NOMO-1 (cell line): ENCODE measurements at regions not wholly inside any gene's neighbourhood (a gene's known extent, or its start where the extent isn't known, plus 50 kb on each side); places are given as distances from the start of the nearest gene placed in this dataset.

ENCODE experiments used
- DNase-seq, 2 experiments: peaks; one replicate each; lab custom pipeline; 2025; ENCODE audit not compliant: unreplicated experiment in 2 of 2; lab: John Stamatoyannopoulos, UW

DNA sequence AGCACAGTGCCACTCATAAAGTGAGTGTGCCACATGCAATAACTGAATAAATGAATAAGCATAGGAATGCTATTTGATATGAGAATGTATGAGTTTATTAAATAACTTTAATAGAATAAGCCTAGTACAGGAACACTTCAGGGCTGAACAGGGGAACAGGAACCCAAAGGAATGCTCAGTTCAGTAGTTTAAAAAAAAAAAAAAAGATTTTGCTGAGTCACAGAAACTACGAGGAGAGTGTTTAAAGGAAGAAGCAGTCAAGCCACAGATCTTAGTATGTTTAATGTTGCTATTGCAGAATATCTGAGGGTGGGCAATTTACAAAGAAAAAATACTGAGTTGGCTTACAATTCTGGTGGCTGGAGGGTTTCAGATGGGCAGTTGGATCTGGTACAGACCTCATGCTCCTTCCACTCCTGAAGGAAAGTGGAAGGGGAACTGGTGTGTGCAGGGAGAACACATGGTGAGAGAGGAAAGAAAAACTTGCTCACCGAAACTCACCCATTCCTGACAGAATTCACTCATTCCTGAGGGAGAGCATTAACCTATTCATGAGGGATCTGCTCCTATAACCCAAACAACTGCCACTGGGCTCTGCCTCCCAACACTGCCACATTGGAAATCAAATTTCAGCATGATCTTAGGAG lies 880.3 kb upstream of the MGAT4C start:
- peak in 1 of 2 experiments; percentile 28 for DNase-seq

DNA sequence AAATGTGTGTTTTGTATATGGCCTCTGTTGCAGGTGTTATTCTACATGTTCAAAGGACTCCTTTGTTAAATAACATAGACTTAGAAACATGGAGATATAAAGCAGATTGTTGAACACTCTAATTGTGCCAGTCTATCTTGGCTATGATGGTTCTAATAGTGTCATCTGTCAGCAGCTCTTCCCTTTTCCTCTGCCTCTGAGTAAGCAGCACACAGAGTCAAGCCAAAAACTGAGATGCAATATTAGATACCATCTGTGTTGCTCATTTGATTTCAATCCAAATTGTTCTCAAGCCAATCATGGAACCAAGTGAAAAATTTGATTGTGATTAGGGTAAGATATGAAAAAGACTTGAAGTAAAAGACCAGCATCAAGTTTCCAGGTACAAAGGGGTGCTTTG lies 871.1 kb upstream of the MGAT4C start:
- DNase-seq: no peak

DNA sequence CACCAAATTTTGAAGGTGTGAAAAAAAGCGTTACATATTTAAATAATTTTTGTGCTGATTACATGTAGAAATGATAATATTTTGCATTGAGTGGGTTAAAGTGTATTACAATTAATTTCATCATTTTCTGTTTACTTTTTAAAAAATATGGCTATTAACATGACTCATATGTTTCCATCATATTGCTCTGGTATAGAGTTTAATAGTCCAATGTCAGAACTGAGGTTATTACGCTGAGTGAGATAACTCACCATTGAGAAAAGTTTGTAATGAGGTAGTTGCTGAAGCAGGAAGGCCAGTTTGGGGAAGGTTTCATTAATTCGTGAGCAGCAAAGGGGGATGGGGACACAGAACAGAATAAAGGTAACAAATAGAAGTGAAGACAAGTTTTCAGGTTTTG lies 865.7 kb upstream of the MGAT4C start:
- DNase-seq: no peak

DNA sequence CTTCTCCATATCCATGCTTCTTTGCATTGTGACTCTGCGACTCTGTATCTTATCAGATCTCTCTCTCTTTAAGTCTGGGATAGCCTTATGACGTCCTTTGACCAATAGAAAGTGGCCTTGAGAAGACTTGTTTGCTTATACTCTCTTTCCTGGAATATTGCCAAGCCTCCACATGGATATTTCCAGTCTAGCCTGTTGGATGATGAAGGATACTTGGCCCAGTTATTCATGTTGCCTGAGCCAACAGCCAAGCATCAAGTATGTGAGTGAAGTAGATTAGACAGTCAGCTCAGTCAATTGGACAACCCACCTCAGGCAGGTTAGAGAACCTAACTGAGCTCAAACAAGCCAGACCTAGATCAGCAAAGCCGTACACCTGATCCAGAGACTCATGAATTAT lies 864.2 kb upstream of the MGAT4C start:
- no peak for DNase-seq

DNA sequence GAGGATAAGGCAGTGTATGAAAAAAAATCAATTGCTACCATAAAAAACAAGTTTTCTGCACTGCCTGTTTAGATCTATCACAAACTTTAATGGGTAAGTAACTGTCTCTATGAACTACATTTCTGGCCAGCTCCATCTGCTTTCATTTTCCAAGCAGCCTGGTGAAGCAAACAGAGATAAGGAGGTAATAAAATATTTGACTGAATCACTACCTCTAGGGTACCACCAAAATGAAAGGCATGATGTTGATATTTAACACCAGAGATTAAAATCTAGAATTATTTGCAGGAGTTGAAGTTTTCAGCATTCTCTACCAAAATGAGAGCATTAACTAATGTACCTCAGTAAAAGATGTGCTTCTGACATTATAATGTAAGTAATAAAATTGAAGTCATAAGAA lies 863.5 kb upstream of the MGAT4C start:
- no peak for DNase-seq

DNA sequence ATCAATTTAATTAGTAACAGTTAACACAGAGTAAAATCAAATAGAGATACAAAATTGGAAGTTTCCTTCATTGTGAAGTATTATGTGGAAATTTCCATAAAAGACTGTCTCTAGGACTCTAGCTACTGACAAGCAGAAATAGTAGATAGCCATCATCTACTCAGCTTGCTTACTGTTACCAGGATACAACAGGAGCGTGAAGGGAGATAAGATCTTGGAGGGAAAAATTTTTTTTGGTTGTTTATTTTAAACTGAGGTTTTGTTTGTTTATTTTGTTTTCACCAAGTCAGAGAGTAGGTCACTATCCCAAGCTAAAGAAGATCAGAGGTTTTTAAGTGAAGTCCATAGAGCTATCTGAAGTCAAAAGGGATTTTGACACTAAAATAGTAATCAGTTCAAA lies 861.3 kb upstream of the MGAT4C start:
- DNase-seq: no peak

DNA sequence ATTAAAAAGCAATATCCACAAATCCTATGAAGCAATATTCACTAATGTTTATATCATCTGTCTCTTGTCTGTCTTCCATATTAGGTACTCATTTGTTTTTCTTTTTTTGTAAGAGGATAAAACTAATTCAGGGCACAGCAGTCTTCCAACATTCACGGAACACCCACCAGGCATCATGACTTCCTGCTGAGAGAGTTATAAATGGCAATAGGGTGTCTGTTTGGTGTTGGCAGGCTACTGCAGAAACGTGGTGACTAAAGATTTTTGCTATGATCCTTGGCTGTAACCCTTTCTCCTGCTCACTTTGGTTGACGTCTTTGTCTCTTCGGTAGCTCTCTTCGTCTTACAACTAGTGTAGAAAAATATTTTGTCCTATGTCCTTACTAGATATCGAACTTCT lies 860.6 kb upstream of the MGAT4C start:
- DNase-seq: no peak

DNA sequence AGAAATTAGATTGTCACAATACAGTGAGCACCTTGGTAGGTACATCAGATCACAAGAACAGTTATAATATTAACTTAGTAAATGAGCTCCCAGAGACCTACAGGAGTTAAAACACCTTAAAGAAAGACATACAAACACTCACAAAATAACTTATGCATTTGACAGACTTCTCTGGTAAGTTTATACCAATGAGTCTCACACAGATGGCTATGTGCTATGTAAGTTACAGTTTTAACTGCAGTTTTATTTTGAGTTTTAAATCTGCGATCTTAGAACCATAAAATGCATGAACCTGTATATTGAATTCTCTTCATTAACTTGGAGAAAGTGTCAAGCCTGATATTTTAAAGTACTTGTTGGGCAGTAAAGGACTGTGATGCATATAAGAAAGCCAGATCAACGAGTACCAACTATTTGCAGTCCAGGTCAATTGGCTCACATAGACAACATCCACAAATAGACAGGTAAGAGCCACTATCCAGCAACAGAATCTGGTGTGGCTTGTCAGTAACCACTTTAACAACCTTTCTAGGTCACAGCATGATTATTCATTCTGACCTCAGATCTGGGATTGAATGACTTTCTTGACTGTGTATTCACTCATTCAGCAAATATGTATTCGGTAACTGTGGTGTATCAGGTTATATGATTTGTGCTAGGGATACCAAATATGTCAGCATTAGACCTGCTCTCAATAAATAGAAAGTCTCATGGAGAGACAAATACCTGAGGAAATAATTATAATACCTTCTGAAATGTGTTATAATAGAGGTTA lies 856.6 kb upstream of the MGAT4C start:
- DNase-seq: no peak

DNA sequence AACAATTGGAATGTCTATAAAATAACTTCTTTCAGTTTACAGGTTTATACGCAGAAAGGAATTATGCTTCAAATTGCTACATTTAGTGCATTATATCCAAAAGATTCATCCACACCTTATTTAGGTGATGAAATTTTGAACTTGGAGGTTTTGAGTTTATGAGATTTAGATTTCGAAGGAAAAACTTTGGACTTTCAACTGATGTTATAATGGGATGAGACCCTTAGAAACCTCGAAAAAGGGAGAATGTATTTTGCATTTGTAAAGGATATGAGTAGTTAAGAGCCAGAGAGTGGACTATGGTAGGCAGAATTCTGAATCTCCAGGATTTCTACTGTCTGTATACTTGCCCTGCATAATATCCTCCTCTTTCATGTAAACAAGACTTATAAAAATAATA lies 851.6 kb upstream of the MGAT4C start:
- no peak for DNase-seq

DNA sequence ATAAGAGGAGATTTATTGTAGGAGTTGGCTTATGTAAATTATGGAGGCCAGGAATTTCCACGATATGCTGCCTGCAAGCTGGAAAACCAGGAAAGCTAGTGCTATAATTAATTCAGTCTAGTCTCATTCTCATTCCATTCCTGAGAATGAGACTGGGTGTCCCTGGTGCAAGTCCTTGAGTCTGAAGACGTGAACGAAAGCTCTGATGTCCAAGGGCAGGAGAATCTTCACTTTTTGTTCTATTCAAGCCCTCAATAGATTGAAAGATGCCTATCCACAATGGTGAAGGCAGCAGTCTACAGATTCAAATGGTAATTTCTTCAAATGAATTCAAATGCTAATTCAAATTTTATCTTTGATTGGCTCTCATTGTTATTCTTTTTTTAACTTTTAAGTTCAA lies 851.1 kb upstream of the MGAT4C start:
- no peak for DNase-seq

DNA sequence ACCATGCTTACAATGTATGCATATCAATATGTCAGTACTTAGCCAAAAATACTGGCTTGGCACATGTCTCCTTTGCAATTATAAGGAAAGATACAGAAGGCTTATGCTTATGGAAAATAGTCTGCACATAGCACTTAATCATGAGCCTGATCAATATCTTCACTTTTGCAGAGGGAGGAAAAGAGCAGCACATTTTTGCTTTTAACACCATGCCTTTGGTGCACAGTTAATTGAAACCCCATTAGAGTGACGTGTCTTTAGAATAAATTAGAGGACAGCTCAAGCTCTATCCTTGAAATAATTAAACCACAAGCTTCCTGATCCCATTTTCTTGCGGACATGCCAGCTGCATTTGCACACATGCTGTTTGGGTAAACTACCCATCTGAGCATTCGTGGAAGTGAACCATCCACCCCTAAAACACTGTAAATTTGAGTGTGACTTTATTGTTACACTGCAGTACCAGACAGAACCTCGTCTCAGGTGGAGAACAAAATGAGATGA lies 839.9 kb upstream of the MGAT4C start:
- DNase-seq: no peak

DNA sequence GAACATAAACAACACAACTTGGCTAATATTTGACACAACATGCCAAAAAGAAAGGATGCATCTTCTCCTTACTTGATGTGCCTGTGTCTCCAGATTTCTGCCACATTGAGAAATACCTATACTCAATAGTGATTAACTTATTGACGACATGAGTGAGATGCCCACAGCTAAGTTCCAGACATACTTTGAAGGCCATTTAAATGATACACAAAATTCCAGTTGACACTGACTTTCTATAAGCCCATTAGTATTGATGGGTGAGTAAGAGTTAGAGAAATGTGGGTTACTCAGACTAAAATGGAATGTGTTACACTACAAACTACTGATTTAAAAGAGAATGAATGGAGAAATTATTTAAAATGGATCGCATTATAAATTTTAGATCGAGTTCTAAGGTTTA lies 838.2 kb upstream of the MGAT4C start:
- no peak for DNase-seq

DNA sequence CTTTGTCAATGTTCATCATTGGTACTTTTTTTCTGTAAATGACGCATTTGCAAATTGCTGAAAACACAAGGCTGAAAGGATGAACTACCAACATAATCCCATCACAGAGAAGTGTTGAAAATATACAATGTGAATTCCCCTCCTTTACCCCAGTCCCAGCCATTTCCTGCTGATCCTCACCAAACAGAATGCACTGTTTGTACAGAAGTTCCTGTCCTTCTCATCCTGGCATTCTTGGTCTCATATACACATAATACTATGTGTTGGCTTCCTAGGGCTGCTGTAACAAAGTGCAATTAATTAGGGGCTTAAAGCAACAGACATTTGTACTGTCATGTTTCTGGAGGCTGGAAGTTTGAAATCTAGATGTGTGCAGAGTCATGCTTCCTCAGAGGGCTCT lies 836.2 kb upstream of the MGAT4C start:
- DNase-seq: no peak

DNA sequence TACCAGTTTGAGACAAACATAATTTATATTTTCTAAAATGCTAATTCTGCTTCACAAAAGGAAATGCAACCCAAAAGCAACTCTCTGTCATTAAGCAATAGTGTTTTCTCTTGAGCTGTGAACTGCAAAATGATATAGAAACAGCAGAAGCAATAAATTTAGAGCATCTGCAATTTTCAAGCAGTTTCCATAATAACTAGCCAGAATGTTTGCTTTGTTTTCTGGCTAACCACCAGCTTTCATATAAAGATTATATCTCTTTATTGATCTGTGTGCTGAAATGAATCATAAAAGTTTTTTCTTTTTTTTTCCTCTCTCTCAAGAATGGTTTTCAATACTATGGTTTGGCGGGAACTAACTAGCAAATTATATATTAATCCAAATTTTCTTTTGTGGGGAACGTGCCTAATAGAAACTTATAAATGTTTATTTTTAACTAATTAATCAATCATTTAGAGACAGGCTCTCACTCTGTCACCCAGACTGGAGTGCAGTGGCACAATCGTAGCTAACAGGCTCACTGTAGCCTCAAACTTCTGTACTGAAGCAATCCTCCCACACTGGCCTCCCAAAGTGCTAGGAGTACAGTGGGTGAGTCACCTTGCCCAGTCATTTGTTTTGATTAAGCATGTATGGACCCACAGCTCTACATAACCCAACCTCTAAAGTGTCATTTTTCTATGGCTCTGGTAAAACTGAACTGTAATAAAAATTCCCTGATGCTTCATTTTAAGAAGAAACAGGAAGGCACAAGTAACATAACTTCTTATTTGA lies 830.1 kb upstream of the MGAT4C start:
- no peak for DNase-seq

DNA sequence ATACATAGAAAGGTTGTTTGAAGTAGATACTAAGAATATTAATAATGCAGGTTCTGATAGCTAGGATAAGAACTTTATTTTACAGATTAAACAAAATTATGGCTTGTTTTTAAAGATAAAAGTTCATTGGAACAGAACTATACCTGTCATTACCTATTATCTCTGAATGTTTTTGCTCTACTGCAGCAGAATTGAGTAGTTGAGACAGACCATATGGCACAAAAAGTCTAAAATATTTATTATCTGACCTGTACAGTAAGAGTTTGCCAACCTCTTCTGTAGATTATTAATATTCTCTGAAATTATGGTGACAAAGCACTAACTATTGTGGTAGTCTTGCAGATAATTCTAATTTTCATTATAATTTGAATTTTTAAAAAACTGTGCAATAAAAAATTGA lies 829.1 kb upstream of the MGAT4C start:
- DNase-seq: no peak

DNA sequence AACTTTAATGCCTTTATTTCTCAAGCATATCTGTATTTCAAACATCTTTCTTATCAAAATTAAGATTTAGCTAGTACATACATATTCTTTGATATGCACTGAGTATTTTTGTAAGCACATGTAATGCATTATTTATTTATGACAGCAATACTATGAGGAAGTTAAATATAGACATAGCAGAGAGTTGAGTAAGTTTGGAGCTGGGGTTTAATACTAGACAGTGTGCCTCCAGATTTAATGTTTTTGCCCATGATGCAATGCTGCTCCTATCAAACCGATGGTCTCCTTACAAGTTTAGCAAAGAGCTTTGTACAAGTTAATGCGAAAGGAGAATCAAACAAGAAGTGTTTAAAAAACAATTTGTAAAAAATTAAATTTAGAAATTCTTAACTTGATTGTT lies 826.6 kb upstream of the MGAT4C start:
- DNase-seq: peak in 1 of 2 experiments; percentile 0

DNA sequence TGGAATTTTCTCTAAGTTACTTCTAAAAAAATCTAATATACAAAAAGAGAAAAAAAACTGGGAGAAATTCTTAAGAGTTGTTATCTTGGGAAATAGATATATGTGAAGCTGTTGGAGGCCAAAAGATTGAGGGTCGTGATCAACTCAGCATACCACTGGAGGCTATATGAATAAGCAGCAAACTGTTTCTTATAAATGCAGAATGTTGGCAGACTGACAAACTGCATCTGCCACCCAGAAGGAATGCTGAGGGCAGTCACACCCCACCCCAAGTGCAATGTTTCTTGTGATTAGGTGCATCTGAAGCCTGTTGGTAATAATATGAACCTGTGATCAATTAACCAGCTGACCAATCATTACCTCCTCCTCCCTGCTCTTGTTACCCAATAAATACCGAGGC lies 818.6 kb upstream of the MGAT4C start:
- DNase-seq: no peak

DNA sequence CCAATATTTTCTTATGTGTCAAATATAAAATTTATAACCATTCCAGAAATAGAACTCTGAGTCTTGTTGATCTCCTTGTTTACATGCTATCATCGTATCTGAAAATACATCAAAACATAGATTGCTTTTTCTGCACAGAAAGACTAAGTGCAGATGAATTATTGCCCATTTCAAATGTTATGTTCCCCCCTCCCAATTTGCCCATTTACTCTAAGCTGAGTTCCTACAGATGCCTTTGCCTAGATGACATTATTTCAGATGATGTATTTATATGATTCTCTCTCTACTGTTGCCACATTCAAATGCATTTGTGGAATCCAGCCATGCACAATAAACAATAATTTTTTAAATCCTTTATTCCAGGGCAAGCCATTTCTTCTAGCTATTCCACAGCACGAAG lies 810.1 kb upstream of the MGAT4C start:
- no peak for DNase-seq

DNA sequence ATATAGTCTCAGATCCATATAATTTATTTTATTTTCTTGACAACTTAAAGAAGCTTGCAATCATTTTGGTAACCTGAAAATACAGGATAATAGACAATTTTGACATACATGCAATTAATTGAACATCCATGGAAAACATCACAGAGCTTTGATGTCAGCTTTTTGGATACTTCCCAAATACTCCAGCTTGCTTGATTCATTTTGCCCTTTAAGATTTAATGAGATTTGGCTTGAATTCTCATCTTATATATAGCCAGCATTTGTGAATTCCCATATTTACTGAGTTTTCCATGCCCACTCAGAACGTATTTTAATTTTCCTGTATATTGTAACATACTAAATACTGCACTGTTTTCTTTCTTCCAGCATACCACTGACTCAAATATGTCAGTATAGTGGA lies 803.0 kb upstream of the MGAT4C start:
- no peak for DNase-seq

DNA sequence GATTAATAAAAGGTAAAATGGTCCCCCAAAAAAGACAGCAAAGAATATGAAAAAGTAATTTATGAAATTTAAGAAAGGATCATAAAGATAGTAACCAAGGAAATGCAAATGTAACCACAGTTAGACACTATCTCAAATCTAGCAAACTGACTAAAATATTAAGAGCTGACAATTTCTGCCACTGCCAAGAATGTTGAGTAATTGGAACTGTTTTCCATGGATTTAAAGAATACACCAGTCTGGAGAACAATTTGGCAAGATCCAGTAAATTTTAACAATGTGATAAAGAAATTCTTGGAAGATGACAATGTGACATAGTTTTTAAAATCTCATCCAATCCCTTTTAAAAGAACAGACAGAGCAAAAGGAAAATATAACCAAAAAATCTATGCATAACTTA lies 798.0 kb upstream of the MGAT4C start:
- no peak for DNase-seq

DNA sequence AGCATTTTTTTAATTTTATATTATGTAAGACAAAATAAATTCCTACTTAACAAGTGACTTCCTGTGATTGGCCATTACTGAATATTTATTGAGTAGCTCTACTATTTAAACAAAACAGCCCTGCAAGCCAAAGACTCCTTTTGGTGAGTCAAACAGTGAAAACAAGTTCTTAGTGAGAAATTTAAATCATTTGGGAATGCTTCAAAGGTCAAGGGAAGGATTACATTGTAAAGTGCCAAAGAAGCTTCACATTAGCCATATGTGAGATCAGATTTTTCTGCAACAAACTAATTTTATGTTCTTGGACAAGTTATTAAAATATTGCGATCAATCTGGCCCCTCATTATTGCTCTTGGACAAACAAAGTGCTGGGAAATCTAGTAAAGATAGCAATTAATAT lies 795.4 kb upstream of the MGAT4C start:
- DNase-seq: no peak

DNA sequence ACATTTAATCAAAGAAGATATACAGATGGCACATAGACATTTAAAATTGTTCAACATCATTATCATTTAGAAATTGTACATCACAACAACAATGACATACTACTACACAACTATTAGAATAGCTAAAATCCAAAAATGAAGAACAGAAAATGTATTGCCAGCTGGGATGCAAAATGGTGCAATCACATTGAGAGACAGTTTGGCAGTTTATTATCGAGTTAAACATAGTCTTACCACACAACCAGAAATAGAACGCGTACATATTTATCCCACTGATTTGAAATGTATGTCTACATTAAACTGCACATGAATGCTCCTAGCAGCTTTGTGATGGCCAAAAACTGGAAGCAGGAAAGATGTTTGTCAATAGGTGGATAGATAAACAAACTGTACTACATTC lies 791.5 kb upstream of the MGAT4C start:
- peak; percentile 1 to 28 for DNase-seq
